A549 (cell line): ENCODE measurements at regions not wholly inside any gene's neighbourhood (a gene's known extent, or its start where the extent isn't known, plus 50 kb on each side); places are given as distances from the start of the nearest gene placed in this dataset.

ENCODE experiments used
- ATAC-seq, 2 experiments: fragments of 200-7000 bp in 1 of 2; fragments of >200 bp in 1 of 2; cut with Nextera tagmentation in 1 of 2; cut with Tn5 transposase in 1 of 2; 3 replicates each; pipeline versions ENCODE4 v1.8.0 to v1.9.1; 2018 to 2020; ENCODE audit warnings: mild to moderate bottlenecking in 1 of 2, moderate library complexity in 1 of 2
- CTCF ChIA-PET: fragments of 300-600 bp; sonication (Branson Sonifier 250); formaldehyde crosslinking; extraction: SDS; loops from one replicate; lab custom pipeline; 2021; ENCODE audit warnings: antibody characterized with exemption, inconsistent platforms; lab: Yijun Ruan, JAX
- POLR2A ChIA-PET: fragments of 350-600 bp; formaldehyde crosslinking; extraction: SDS; loops from one replicate; lab custom pipeline; 2021; ENCODE audit warnings: antibody characterized with exemption, inconsistent platforms; lab: Yijun Ruan, JAX
- DNase-seq, 2 experiments: peaks; one replicate each; pipeline versions ENCODE4 v3.0.0 to v3.0.0-alpha.2; 2011 to 2016; ENCODE audit warnings: low read depth in 1 of 2, low spot score in 1 of 2
- FAIRE-seq: peaks from 2 replicates; lab custom pipeline; 2011; peaks lifted over from hg19 to GRCh38; lab: Jason Lieb, UNC
- H3K27ac ChIP-seq, 2 experiments: fragments of >200 bp; sonication (Bioruptor Twin); formaldehyde crosslinking; 3 replicates each; pipeline ENCODE4 v1.5.1; 2016 to 2017
- H3K4me1 ChIP-seq: fragments of >200 bp; sonication (Bioruptor Twin); formaldehyde crosslinking; 3 replicates; pipeline ENCODE4 v1.6.1; 2016
- H3K4me2 ChIP-seq: fragments of >200 bp; sonication (Bioruptor Twin); formaldehyde crosslinking; 3 replicates; pipeline ENCODE4 v1.6.1; 2016
- H3K4me3 ChIP-seq: fragments of >200 bp; sonication (Bioruptor Twin); formaldehyde crosslinking; 3 replicates; pipeline ENCODE4 v1.5.1; 2016
- H3K9me3 ChIP-seq: fragments of >200 bp; sonication (Bioruptor Twin); formaldehyde crosslinking; 3 replicates; pipeline ENCODE4 v1.6.1; 2016
- ATOH8 ChIP-seq: fragments of 250-450 bp; sonication (Bioruptor Pico); IDR thresholded peaks from 2 replicates; pipeline ENCODE4 v1.5.0; 2020; ENCODE audit warnings: low read depth, mild to moderate bottlenecking, moderate library complexity
- BCL3 ChIP-seq: fragments of >200 bp; sonication (Bioruptor Twin); formaldehyde crosslinking; IDR thresholded peaks from 3 replicates; pipeline ENCODE4 v1.6.1; 2016
- CBX2 ChIP-seq: fragments of 200-600 bp; sonication (generic); IDR thresholded peaks from 2 replicates; pipeline ENCODE4 v1.6.1; 2016; ENCODE audit warnings: low read depth, mild to moderate bottlenecking, borderline replicate concordance
- CBX8 ChIP-seq: fragments of 200-600 bp; sonication (generic); IDR thresholded peaks from 2 replicates; pipeline ENCODE4 v1.6.1; 2016
- E2F6 ChIP-seq: IDR thresholded peaks from 2 replicates; pipeline ENCODE4 v1.6.1; 2012; ENCODE audit warnings: low read depth, borderline replicate concordance
- ELK1 ChIP-seq: fragments of 150-350 bp; IDR thresholded peaks from 2 replicates; pipeline ENCODE4 v1.6.1; 2014; ENCODE audit warnings: low read depth, mild to moderate bottlenecking, low read length
- HES2 ChIP-seq: fragments of >200 bp; sonication (Bioruptor Twin); formaldehyde crosslinking; IDR thresholded peaks from 2 replicates; pipeline ENCODE4 v1.6.1; 2016
- HMGXB4 ChIP-seq: fragments of 250-450 bp; sonication (Bioruptor Pico); IDR thresholded peaks from 2 replicates; pipeline ENCODE4 v1.5.0; 2021; ENCODE audit warnings: mild to moderate bottlenecking, moderate library complexity, borderline replicate concordance
- HOXB13 ChIP-seq: fragments of 250-450 bp; sonication (Bioruptor Pico); IDR thresholded peaks from 2 replicates; pipeline ENCODE4 v1.5.0; 2020; ENCODE audit warnings: low read depth, mild to moderate bottlenecking, moderate library complexity
- KDM5A ChIP-seq: fragments of 200-600 bp; sonication (generic); IDR thresholded peaks from 2 replicates; pipeline ENCODE4 v1.6.1; 2016; ENCODE audit warnings: antibody characterized with exemption, mild to moderate bottlenecking
- NFE2L2 ChIP-seq: fragments of 150-350 bp; conservative IDR thresholded peaks from 2 replicates; pipeline ENCODE4 v1.6.1; 2014; ENCODE audit warnings: low read length
- NPAS2 ChIP-seq: fragments of 250-450 bp; sonication (Bioruptor Pico); IDR thresholded peaks from 2 replicates; pipeline ENCODE4 v1.8.0; 2022; ENCODE audit warnings: mild to moderate bottlenecking, moderate library complexity, borderline replicate concordance
- PBX3 ChIP-seq: IDR thresholded peaks from 2 replicates; pipeline ENCODE4 v1.6.1; 2012
- RARB ChIP-seq: fragments of 250-450 bp; sonication (Bioruptor Pico); IDR thresholded peaks from 2 replicates; pipeline ENCODE4 v1.8.0; 2021; ENCODE audit warnings: mild to moderate bottlenecking, moderate library complexity
- RCOR1 ChIP-seq: fragments of 150-350 bp; IDR thresholded peaks from 2 replicates; pipeline ENCODE4 v1.6.1; 2014; ENCODE audit warnings: antibody characterized with exemption, low read length, low read depth
- RFX5 ChIP-seq: fragments of 450-650 bp; IDR thresholded peaks from 2 replicates; pipeline ENCODE4 v1.7.1; 2014; ENCODE audit warnings: antibody characterized with exemption, mild to moderate bottlenecking, moderate library complexity
- SMC3 ChIP-seq: fragments of >200 bp; sonication (Bioruptor Twin); formaldehyde crosslinking; IDR thresholded peaks from 3 replicates; pipeline ENCODE4 v1.6.1; 2018; ENCODE audit warnings: inconsistent platforms
- SREBF2 ChIP-seq: fragments of 450-650 bp; IDR thresholded peaks from 2 replicates; pipeline ENCODE4 v1.6.1; 2014; ENCODE audit warnings: mild to moderate bottlenecking, moderate library complexity
- TFCP2L1 ChIP-seq: fragments of 250-450 bp; sonication (Bioruptor Pico); IDR thresholded peaks from 2 replicates; pipeline ENCODE4 v1.5.0; 2021; ENCODE audit warnings: mild to moderate bottlenecking
- ZC3H11A ChIP-seq: fragments of 450-650 bp; IDR thresholded peaks from 2 replicates; pipeline ENCODE4 v1.6.1; 2014; ENCODE audit warnings: antibody characterized with exemption, mild to moderate bottlenecking
- ZFP36 ChIP-seq: fragments of 450-650 bp; IDR thresholded peaks from 2 replicates; pipeline ENCODE4 v1.6.1; 2014; ENCODE audit warnings: borderline replicate concordance; ENCODE audit not compliant: partially characterized antibody
- WGBS: methylation state at CpG from one replicate; pipeline ENCODE4 v1.1.6; 2017; ENCODE audit errors: missing lambda C conversion rate; 5-methylcytosine and 5-hydroxymethylcytosine counted together

GRCh38 chr7:108890862-108891261, 321.2 kb downstream of the DNAJB9 start:
- ATAC-seq (no peak), FAIRE-seq (no peak), DNase-seq (no peak)
- Histone ChIP-seq H3K27ac (no peak overlapping the region), H3K9me3 (no peaks in the 10 kb centered on the region), H3K4me3 (no peak overlapping the region), H3K4me2 (no peak overlapping the region), H3K4me1 (no peaks in the 10 kb centered on the region)
- no peak for TF ChIP-seq ELK1
- TF ChIP-seq ATOH8 (CRISPR knock-in tag), result no peak
- no peak for TF ChIP-seq NPAS2 (CRISPR knock-in tag)
- no peak for TF ChIP-seq SREBF2
- no peak for TF ChIP-seq HOXB13 (CRISPR knock-in tag)
- no peak for TF ChIP-seq HES2
- no peak for TF ChIP-seq PBX3
- no peak for TF ChIP-seq CBX8
- TF ChIP-seq CBX2, result no peak
- no peak for TF ChIP-seq RARB (CRISPR knock-in tag)
- TF ChIP-seq ZFP36, result no peak
- TF ChIP-seq ZC3H11A, result no peak
- ChIA-PET CTCF (interaction anchor here (0.9 kb wide), 1 partner anchor 9 kb away, joined by 3 read pairs; no protein-coding TSS in a partner anchor), POLR2A (no interaction called here)
- 40% methylated on average over 2 of the region's 2 CpGs for WGBS

GRCh38 chr7:108908456-108908855, 338.8 kb downstream of the DNAJB9 start:
- no peak for FAIRE-seq
- no peak for ATAC-seq
- TF ChIP-seq HOXB13 (CRISPR knock-in tag) (no peak), RFX5 (no peak), E2F6 (no peak), KDM5A (no peak), SMC3 (no peak), RCOR1 (no peak), TFCP2L1 (no peak), NFE2L2 (no peak), HMGXB4 (no peak), BCL3 (no peak)
- ChIA-PET POLR2A (no interaction called here), CTCF (no interaction called here)
- Histone ChIP-seq H3K4me1 (no peaks in the 10 kb centered on the region), H3K4me3 (no peak overlapping the region), H3K27ac (no peak overlapping the region), H3K9me3 (no peaks in the 10 kb centered on the region), H3K4me2 (no peak overlapping the region)
- DNase-seq, result no peak
- 0% methylated on average over 1 of the region's 1 CpG for WGBS
